ENCODE measurements at regions not wholly inside any gene's neighbourhood (a gene's known extent, or its start where the extent isn't known, plus 50 kb on each side); places are given as distances from the start of the nearest gene placed in this dataset.
"Not testable (repeated sequence)": the region's sequence is repeated elsewhere in the genome, so short reads cannot be mapped to it uniquely, and the experiment has no call there.

DNA sequence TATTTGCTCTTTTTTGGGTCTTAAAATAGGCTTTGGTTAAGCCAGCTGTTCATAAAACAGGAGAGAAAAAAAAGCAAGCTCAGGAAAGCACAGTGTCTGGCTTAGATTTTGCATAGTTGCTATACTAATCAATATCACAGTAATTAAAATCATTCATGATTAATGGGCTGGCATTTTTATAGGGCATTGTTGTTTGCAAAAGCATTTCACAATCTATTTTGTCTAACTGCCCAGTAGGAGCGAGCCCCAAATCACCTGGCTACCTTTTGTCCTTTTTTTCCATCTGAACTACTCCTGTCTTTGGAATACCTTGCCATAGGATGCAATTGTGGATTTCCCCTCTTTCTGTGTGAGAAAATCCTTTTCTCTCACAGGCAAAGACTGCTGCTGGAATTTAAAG is 619.8 kb downstream of the JRKL start:
- Histone ChIP-seq H3K9me2 (ENCODE audit: low read depth, low read length) (no peaks in the 10 kb centered on the region; the same call in 1 of the 2 replicates), H3K27me3 (ENCODE audit: insufficient read depth, low read length) (no peaks in the 10 kb centered on the region), H3K9me3 (ENCODE audit: low read length) (no peaks in the 10 kb centered on the region), H3K36me3 (ENCODE audit: insufficient read depth, low read length) (no peaks in the 10 kb centered on the region), H3K27ac (ENCODE audit: low read depth, low read length, poor library complexity, severe bottlenecking) (no peak overlapping the region), H3K79me2 (ENCODE audit: insufficient read depth, low read length) (no peaks in the 10 kb centered on the region), H3K9ac (ENCODE audit: low read length) (no peak overlapping the region), H3K4me3 (ENCODE audit: low read depth, low read length, poor library complexity, severe bottlenecking) (no peak overlapping the region), H4K20me1 (ENCODE audit: insufficient read depth, low read length) (no peaks in the 10 kb centered on the region), H3F3A (ENCODE audit: insufficient read depth, low read length) (no peaks in the 10 kb centered on the region), H3K4me1 (ENCODE audit: insufficient read depth, low read length, severe bottlenecking) (no peaks in the 10 kb centered on the region), H3K4me2 (ENCODE audit: low read length) (no peak overlapping the region), H2AFZ (ENCODE audit: low read length) (no peak overlapping the region)
- no peak for TF ChIP-seq EZH2 (IDR thresholded peaks at IDR 0.05; ENCODE audit: borderline replicate concordance, low read length)
- TF ChIP-seq, protein P1, sequence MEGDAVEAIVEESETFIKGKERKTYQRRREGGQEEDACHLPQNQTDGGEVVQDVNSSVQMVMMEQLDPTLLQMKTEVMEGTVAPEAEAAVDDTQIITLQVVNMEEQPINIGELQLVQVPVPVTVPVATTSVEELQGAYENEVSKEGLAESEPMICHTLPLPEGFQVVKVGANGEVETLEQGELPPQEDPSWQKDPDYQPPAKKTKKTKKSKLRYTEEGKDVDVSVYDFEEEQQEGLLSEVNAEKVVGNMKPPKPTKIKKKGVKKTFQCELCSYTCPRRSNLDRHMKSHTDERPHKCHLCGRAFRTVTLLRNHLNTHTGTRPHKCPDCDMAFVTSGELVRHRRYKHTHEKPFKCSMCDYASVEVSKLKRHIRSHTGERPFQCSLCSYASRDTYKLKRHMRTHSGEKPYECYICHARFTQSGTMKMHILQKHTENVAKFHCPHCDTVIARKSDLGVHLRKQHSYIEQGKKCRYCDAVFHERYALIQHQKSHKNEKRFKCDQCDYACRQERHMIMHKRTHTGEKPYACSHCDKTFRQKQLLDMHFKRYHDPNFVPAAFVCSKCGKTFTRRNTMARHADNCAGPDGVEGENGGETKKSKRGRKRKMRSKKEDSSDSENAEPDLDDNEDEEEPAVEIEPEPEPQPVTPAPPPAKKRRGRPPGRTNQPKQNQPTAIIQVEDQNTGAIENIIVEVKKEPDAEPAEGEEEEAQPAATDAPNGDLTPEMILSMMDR (IDR thresholded peaks at IDR 0.05; ENCODE audit: low read length) = no peak

DNA sequence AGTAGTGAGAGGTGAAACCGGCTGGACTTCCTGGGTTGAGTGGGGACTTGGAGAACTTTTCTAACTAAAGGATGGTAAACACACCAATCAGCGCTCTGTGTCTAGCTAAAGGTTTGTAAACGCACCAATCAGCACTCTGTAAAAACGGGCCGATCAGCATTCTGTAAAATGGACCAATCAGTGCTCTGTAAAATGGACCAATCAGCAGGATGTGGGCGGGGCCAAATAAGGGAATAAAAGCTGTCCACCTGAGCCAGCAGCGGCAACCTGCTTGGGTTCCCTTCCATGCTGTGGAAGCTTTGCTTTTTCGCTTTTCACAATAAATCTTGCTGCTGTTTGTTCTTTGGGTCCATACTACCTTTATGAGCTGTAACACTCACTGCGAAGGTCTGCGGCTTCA is 621.2 kb downstream of the JRKL start:
- H3K4me2 ChIP-seq (ENCODE audit: low read length); H3K9ac ChIP-seq (ENCODE audit: low read length); H3F3A ChIP-seq (ENCODE audit: insufficient read depth, low read length); H3K4me1 ChIP-seq (ENCODE audit: insufficient read depth, low read length, severe bottlenecking); H3K9me3 ChIP-seq (ENCODE audit: low read length); H4K20me1 ChIP-seq (ENCODE audit: insufficient read depth, low read length); H3K36me3 ChIP-seq (ENCODE audit: insufficient read depth, low read length); H3K27me3 ChIP-seq (ENCODE audit: insufficient read depth, low read length); H3K27ac ChIP-seq (ENCODE audit: low read depth, low read length, poor library complexity, severe bottlenecking); H2AFZ ChIP-seq (ENCODE audit: low read length); H3K4me3 ChIP-seq (ENCODE audit: low read depth, low read length, poor library complexity, severe bottlenecking); H3K79me2 ChIP-seq (ENCODE audit: insufficient read depth, low read length); H3K9me2 ChIP-seq (ENCODE audit: low read depth, low read length): not testable (repeated sequence)

DNA sequence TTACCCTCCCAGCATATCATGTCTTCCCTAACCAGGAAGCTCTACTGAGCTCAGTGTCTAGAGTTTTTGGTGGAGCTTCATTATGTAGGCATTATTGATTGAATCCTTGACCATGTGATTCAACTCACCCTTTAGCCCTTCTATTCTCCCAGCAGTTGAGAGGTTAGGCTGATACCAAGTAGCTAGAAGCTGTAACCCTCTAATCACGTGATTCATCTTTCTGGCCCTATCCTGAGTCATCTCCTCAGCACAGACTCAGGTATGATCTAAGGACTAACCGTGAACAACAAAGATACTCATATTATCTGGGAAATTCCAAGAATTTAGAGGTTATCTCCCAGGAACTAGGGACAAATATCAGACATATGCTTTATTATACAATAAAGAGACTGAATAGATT is 625.5 kb downstream of the JRKL start:
- Histone ChIP-seq H3K36me3 (ENCODE audit: insufficient read depth, low read length) (no peaks in the 10 kb centered on the region), H3K9me2 (ENCODE audit: low read depth, low read length) (no peaks in the 10 kb centered on the region; the same call in 1 of the 2 replicates), H3K79me2 (ENCODE audit: insufficient read depth, low read length) (no peaks in the 10 kb centered on the region), H3K27ac (ENCODE audit: low read depth, low read length, poor library complexity, severe bottlenecking) (no peak overlapping the region), H4K20me1 (ENCODE audit: insufficient read depth, low read length) (no peaks in the 10 kb centered on the region), H3K4me3 (ENCODE audit: low read depth, low read length, poor library complexity, severe bottlenecking) (no peak overlapping the region), H3K9me3 (ENCODE audit: low read length) (no peaks in the 10 kb centered on the region), H3K9ac (ENCODE audit: low read length) (no peak overlapping the region), H3K4me2 (ENCODE audit: low read length) (no peak overlapping the region), H2AFZ (ENCODE audit: low read length) (no peak overlapping the region), H3K4me1 (ENCODE audit: insufficient read depth, low read length, severe bottlenecking) (no peaks in the 10 kb centered on the region), H3F3A (ENCODE audit: insufficient read depth, low read length) (no peaks in the 10 kb centered on the region), H3K27me3 (ENCODE audit: insufficient read depth, low read length) (no peaks in the 10 kb centered on the region)
- TF ChIP-seq, protein P1 (IDR thresholded peaks at IDR 0.05; ENCODE audit: low read length) = no peak
- no peak for TF ChIP-seq EZH2 (IDR thresholded peaks at IDR 0.05; ENCODE audit: borderline replicate concordance, low read length)

DNA sequence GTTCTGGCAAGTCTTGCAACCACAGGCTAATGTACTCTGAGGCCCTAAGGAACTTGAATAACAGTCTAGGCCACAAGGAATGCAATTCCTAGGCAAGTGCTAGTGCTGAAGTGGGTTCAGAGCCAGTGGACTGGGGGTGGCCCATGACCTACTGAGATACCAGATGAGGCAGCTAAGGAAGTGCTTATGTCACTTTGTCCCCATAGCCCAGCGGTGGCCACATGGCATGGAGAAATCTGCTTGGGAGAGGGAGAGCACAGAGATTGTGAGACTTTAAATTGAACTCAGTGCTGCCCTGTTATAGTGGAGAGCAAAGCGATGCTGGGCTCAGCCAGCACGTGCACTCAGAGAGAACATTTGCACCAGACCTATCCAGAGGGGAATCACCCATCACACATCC is 629.5 kb downstream of the JRKL start:
- H3K79me2 ChIP-seq (ENCODE audit: insufficient read depth, low read length) = no peaks in the 10 kb centered on the region
- no peak overlapping the region for H3K4me2 ChIP-seq (ENCODE audit: low read length)
- no peaks in the 10 kb centered on the region for H3K27me3 ChIP-seq (ENCODE audit: insufficient read depth, low read length)
- H4K20me1 ChIP-seq (ENCODE audit: insufficient read depth, low read length) = no peaks in the 10 kb centered on the region
- H3K4me1 ChIP-seq (ENCODE audit: insufficient read depth, low read length, severe bottlenecking) = no peaks in the 10 kb centered on the region
- no peak overlapping the region for H3K4me3 ChIP-seq (ENCODE audit: low read depth, low read length, poor library complexity, severe bottlenecking)
- TF ChIP-seq, protein P1 (IDR thresholded peaks at IDR 0.05; ENCODE audit: low read length) = no peak
- no peak for TF ChIP-seq EZH2 (IDR thresholded peaks at IDR 0.05; ENCODE audit: borderline replicate concordance, low read length)
- no peaks in the 10 kb centered on the region for H3K9me3 ChIP-seq (ENCODE audit: low read length)
- H3K9me2 ChIP-seq (ENCODE audit: low read depth, low read length) = no peaks in the 10 kb centered on the region; the same call in 1 of the 2 replicates
- no peaks in the 10 kb centered on the region for H3F3A ChIP-seq (ENCODE audit: insufficient read depth, low read length)
- no peak overlapping the region for H3K27ac ChIP-seq (ENCODE audit: low read depth, low read length, poor library complexity, severe bottlenecking)
- H3K9ac ChIP-seq (ENCODE audit: low read length) = no peak overlapping the region
- no peaks in the 10 kb centered on the region for H3K36me3 ChIP-seq (ENCODE audit: insufficient read depth, low read length)
- no peak overlapping the region for H2AFZ ChIP-seq (ENCODE audit: low read length)
